CD14-positive monocyte (primary cell): ENCODE measurements at regions not wholly inside any gene's neighbourhood (a gene's known extent, or its start where the extent isn't known, plus 50 kb on each side); places are given as distances from the start of the nearest gene placed in this dataset.

Source experiments
- DNase-seq, 3 donors: peaks; one replicate each; pipeline ENCODE4 v3.0.0-alpha.2; 2011 to 2022
- H2AFZ ChIP-seq: 2 replicates; pipeline ENCODE4 v1.6.0; 2012; ENCODE audit warnings: mild to moderate bottlenecking, low read depth, low read length, inconsistent platforms; ENCODE audit not compliant: insufficient read depth, poor library complexity, severe bottlenecking
- H3K27ac ChIP-seq, 2 donors: 1 replicate in 1 of 2; 2 replicates in 1 of 2; pipeline ENCODE4 v1.5.1; 2012 to 2013; ENCODE audit warnings: low read length in 2 of 2, control low read depth in 1 of 2, inconsistent platforms in 1 of 2, low read depth in 1 of 2, mild to moderate bottlenecking in 1 of 2
- H3K27me3 ChIP-seq, 2 donors: one replicate each; pipeline versions ENCODE4 v1.6.0 to v1.6.1; 2011 to 2013; ENCODE audit warnings: low read length in 2 of 2; ENCODE audit not compliant: control insufficient read depth in 2 of 2, insufficient read depth in 2 of 2
- H3K36me3 ChIP-seq, 2 donors: replicated peaks in 1 of 2; 1 replicate in 1 of 2; 2 replicates in 1 of 2; pipeline versions ENCODE4 v1.5.1 to v1.6.1; 2012 to 2013; ENCODE audit warnings: low read length in 2 of 2, control low read depth in 1 of 2, inconsistent platforms in 1 of 2, mild to moderate bottlenecking in 1 of 2; ENCODE audit not compliant: insufficient read depth in 2 of 2, control insufficient read depth in 1 of 2
- H3K4me1 ChIP-seq, 2 donors: 1 replicate in 1 of 2; 2 replicates in 1 of 2; pipeline versions ENCODE4 v1.5.1 to v1.6.1; 2012 to 2013; ENCODE audit warnings: low read length in 2 of 2, control low read depth in 1 of 2, inconsistent platforms in 1 of 2, mild to moderate bottlenecking in 1 of 2, moderate library complexity in 1 of 2; ENCODE audit not compliant: insufficient read depth in 2 of 2, control insufficient read depth in 1 of 2
- H3K4me2 ChIP-seq: replicated peaks from 2 replicates; pipeline ENCODE3; 2012; ENCODE audit warnings: low read length, moderate library complexity, mild to moderate bottlenecking; ENCODE audit not compliant: poor library complexity, severe bottlenecking; ENCODE audit errors: extremely low read depth
- H3K4me3 ChIP-seq, 3 experiments: fragments of 200-600 bp in 1 of 3; sonication (generic) in 1 of 3; replicated peaks in 1 of 3; 1 replicate in 2 of 3; 2 replicates in 1 of 3; pipeline ENCODE4 v1.5.1; 2011 to 2013; ENCODE audit warnings: low read length in 3 of 3, mild to moderate bottlenecking in 3 of 3, control low read depth in 2 of 3, low read depth in 2 of 3, inconsistent platforms in 1 of 3, moderate library complexity in 1 of 3
- H3K79me2 ChIP-seq: 2 replicates; pipeline ENCODE4 v1.6.0; 2012; ENCODE audit warnings: mild to moderate bottlenecking, control low read depth, inconsistent platforms, low read length, moderate library complexity; ENCODE audit not compliant: insufficient read depth
- H3K9ac ChIP-seq: 2 replicates; pipeline ENCODE4 v1.6.0; 2017; ENCODE audit warnings: low read length, mild to moderate bottlenecking; ENCODE audit not compliant: insufficient read depth, poor library complexity, severe bottlenecking
- H3K9me3 ChIP-seq, 2 donors: replicated peaks in 1 of 2; 1 replicate in 1 of 2; 2 replicates in 1 of 2; pipeline versions ENCODE4 v1.5.1 to v1.6.1; 2012 to 2013; ENCODE audit warnings: low read length in 2 of 2, control low read depth in 1 of 2; ENCODE audit not compliant: control insufficient read depth in 1 of 2, insufficient read depth in 1 of 2
- H4K20me1 ChIP-seq: 2 replicates; pipeline ENCODE4 v1.6.0; 2012; ENCODE audit warnings: mild to moderate bottlenecking, low read length, control low read depth, moderate library complexity; ENCODE audit not compliant: insufficient read depth
- H3K27ac Mint-ChIP-seq, 7 donors: one replicate each; pipeline ENCODE4 v1.8.0; 2020; ENCODE audit warnings: mild to moderate bottlenecking in 7 of 7, mixed read lengths in 7 of 7, moderate library complexity in 6 of 7, inconsistent platforms in 2 of 7
- H3K27me3 Mint-ChIP-seq, 3 donors: one replicate each; pipeline ENCODE4 v1.8.0; 2021 to 2022; ENCODE audit warnings: low read depth in 3 of 3, mild to moderate bottlenecking in 3 of 3, mixed read lengths in 3 of 3, moderate library complexity in 3 of 3, inconsistent platforms in 1 of 3
- H3K36me3 Mint-ChIP-seq, 2 donors: one replicate each; pipeline ENCODE4 v1.8.0; 2020; ENCODE audit warnings: mixed read lengths in 2 of 2, inconsistent platforms in 1 of 2, mild to moderate bottlenecking in 1 of 2
- H3K4me1 Mint-ChIP-seq: one replicate; pipeline ENCODE4 v1.8.0; 2020; ENCODE audit warnings: mild to moderate bottlenecking, mixed read lengths
- H3K4me3 Mint-ChIP-seq, 2 donors: one replicate each; pipeline ENCODE4 v1.8.0; 2020; ENCODE audit warnings: mild to moderate bottlenecking in 2 of 2, mixed read lengths in 2 of 2, moderate library complexity in 1 of 2
- H3K9me3 Mint-ChIP-seq, 7 donors: one replicate each; pipeline ENCODE4 v1.8.0; 2020 to 2022; ENCODE audit warnings: mixed read lengths in 7 of 7, mild to moderate bottlenecking in 6 of 7, moderate library complexity in 6 of 7, inconsistent platforms in 2 of 7
- CTCF ChIP-seq: fragments of 200-600 bp; IDR thresholded peaks from one replicate; pipeline ENCODE4 v1.8.0; 2022; ENCODE audit warnings: antibody characterized with exemption, mild to moderate bottlenecking
- WGBS: methylation state at CpG from one replicate; pipeline ENCODE4 v1.1.5; 2013; ENCODE audit warnings: missing lambda C conversion rate; ENCODE audit not compliant: insufficient coverage; 5-methylcytosine and 5-hydroxymethylcytosine counted together
- intact Hi-C, 2 donors: fragments of 100-400 bp; cut with micrococcal nuclease; formaldehyde crosslinking; loops; one replicate each; pipeline versions ENCODE4 v1.15.0 to v1.15.1; 2023

GRCh38 chr5:111813537-111813936 is 56.5 kb upstream of the NREP start:
- TF ChIP-seq CTCF: no peak
- peaks cover 0 to 3% (median 2%) of the 10 kb centered on the region in 7 donors for H3K9me3 Mint-ChIP-seq

GRCh38 chr5:111810112-111810511 is 53.1 kb upstream of the NREP start:
- intact Hi-C loops: no loop called here
- no peaks in the 10 kb centered on the region for H3K36me3 Mint-ChIP-seq
- peaks cover 0 to 5% (median 0%) of the 10 kb centered on the region in 7 donors for H3K9me3 Mint-ChIP-seq
- H3K79me2 ChIP-seq: no peaks in the 10 kb centered on the region
- H3K36me3 ChIP-seq: no peaks in the 10 kb centered on the region
- H3K4me3 Mint-ChIP-seq: no peak overlapping the region
- DNase-seq: no peak
- no peak overlapping the region for H2AFZ ChIP-seq
- H3K4me1 ChIP-seq: no peaks in the 10 kb centered on the region
- H3K27me3 ChIP-seq: no peaks in the 10 kb centered on the region
- peaks cover 0 to 5% (median 0%) of the 10 kb centered on the region in 3 donors for H3K27me3 Mint-ChIP-seq
- no peaks in the 10 kb centered on the region for H4K20me1 ChIP-seq
- no peak overlapping the region for H3K4me2 ChIP-seq
- no peak for TF ChIP-seq CTCF
- no peak overlapping the region for H3K27ac ChIP-seq
- H3K9ac ChIP-seq: no peak overlapping the region
- WGBS: 90% methylated on average over 4 of the region's 4 CpGs
- H3K9me3 ChIP-seq: no peaks in the 10 kb centered on the region
- H3K4me1 Mint-ChIP-seq: no peaks in the 10 kb centered on the region
- H3K27ac Mint-ChIP-seq: no peak overlapping the region
- H3K4me3 ChIP-seq: no peak overlapping the region

More at GRCh38 chr5:111813537-111813936, 56.5 kb upstream of the NREP start:
- Histone ChIP-seq H2AFZ (no peak overlapping the region), H3K27me3 (no peaks in the 10 kb centered on the region), H3K9me3 (no peaks in the 10 kb centered on the region), H3K9ac (no peak overlapping the region), H3K4me3 (no peak overlapping the region), H3K4me1 (no peaks in the 10 kb centered on the region), H3K79me2 (no peaks in the 10 kb centered on the region), H3K36me3 (no peaks in the 10 kb centered on the region), H3K27ac (no peak overlapping the region), H3K4me2 (no peak overlapping the region), H4K20me1 (no peaks in the 10 kb centered on the region)
- Mint-ChIP-seq H3K27ac (no peak overlapping the region), H3K4me3 (no peak overlapping the region), H3K36me3 (no peaks in the 10 kb centered on the region), H3K27me3 (peaks cover 0 to 3% (median 0%) of the 10 kb centered on the region in 3 donors), H3K4me1 (no peaks in the 10 kb centered on the region)
- intact Hi-C loops: no loop called here
- DNase-seq: no peak
